Peyer's patch (tissue), 4 donors: ENCODE measurements at regions not wholly inside any gene's neighbourhood (a gene's known extent, or its start where the extent isn't known, plus 50 kb on each side); places are given as distances from the start of the nearest gene placed in this dataset.

Source experiments
- DNase-seq, 3 donors: peaks; one replicate each; pipeline ENCODE4 v3.0.0-alpha.2; 2017 to 2019
- H3K27ac ChIP-seq, 4 donors: fragments of 200-600 bp; sonication (generic); one replicate each; pipeline ENCODE4 v1.5.1; 2016 to 2019
- H3K27me3 ChIP-seq, 2 donors: fragments of 200-600 bp; sonication (generic); one replicate each; pipeline ENCODE4 v1.5.1; 2019
- H3K36me3 ChIP-seq, 3 donors: fragments of 200-600 bp; sonication (generic); one replicate each; pipeline ENCODE4 v1.5.1; 2016 to 2019
- H3K4me1 ChIP-seq, 4 donors: fragments of 200-600 bp; sonication (generic); one replicate each; pipeline ENCODE4 v1.5.1; 2016 to 2019
- H3K4me3 ChIP-seq, 4 donors: fragments of 200-600 bp; sonication (generic); 1 replicate in 3 of 4; 2 replicates in 1 of 4; pipeline ENCODE4 v1.5.1; 2016 to 2019; ENCODE audit warnings: mild to moderate bottlenecking in 1 of 4
- H3K9me3 ChIP-seq, 4 donors: fragments of 200-600 bp; sonication (generic); one replicate each; pipeline ENCODE4 v1.5.1; 2016 to 2019; ENCODE audit warnings: mild to moderate bottlenecking in 1 of 4
- CTCF ChIP-seq, 6 experiments: fragments of 450-650 bp in 4 of 6; fragments of 200-600 bp in 2 of 6; sonication (generic) in 1 of 6; IDR thresholded peaks; one replicate each; pipeline ENCODE4 v1.5.1; 2017 to 2019; ENCODE audit warnings: antibody characterized with exemption in 6 of 6, mild to moderate bottlenecking in 3 of 6, moderate library complexity in 1 of 6
- POLR2A ChIP-seq, 2 donors: fragments of 450-650 bp; IDR thresholded peaks; one replicate each; pipeline ENCODE4 v1.5.1; 2017; ENCODE audit warnings: antibody characterized with exemption in 2 of 2, mild to moderate bottlenecking in 2 of 2, moderate library complexity in 2 of 2

GRCh38 chr2:200171731-200172482 lies 134.6 kb upstream of the SPATS2L start:
- TF ChIP-seq POLR2A (IDR thresholded peaks at IDR 0.05), result no peak
- no peak for TF ChIP-seq CTCF (IDR thresholded peaks at IDR 0.05)
- no peaks in the 10 kb centered on the region for H3K36me3 ChIP-seq
- DNase-seq, result no peak
- H3K27me3 ChIP-seq, result no peaks in the 10 kb centered on the region
- no peak overlapping the region for H3K27ac ChIP-seq
- no peaks in the 10 kb centered on the region for H3K4me1 ChIP-seq
- H3K9me3 ChIP-seq, result no peaks in the 10 kb centered on the region
- H3K4me3 ChIP-seq, result no peak overlapping the region

- no peaks in the 10 kb centered on the region for H3K4me1 ChIP-seq
- H3K27me3 ChIP-seq, result no peaks in the 10 kb centered on the region
- no peaks in the 10 kb centered on the region for H3K9me3 ChIP-seq
- no peak for TF ChIP-seq CTCF (IDR thresholded peaks at IDR 0.05)
- TF ChIP-seq POLR2A (IDR thresholded peaks at IDR 0.05), result no peak
- no peak for DNase-seq
- no peak overlapping the region for H3K4me3 ChIP-seq
- H3K36me3 ChIP-seq, result no peaks in the 10 kb centered on the region
- H3K27ac ChIP-seq, result no peak overlapping the region
These were observed 134.0 kb upstream of the SPATS2L start for GRCh38 chr2:200172521-200172920.

GRCh38 chr2:200172944-200173581 lies 133.4 kb upstream of the SPATS2L start:
- Histone ChIP-seq H3K27me3 (no peaks in the 10 kb centered on the region), H3K27ac (no peak overlapping the region), H3K4me1 (no peaks in the 10 kb centered on the region), H3K9me3 (no peaks in the 10 kb centered on the region), H3K36me3 (no peaks in the 10 kb centered on the region), H3K4me3 (no peak overlapping the region)
- TF ChIP-seq CTCF (IDR thresholded peaks at IDR 0.05) (no peak), POLR2A (IDR thresholded peaks at IDR 0.05) (no peak)
- DNase-seq, result no peak

GRCh38 chr2:200173691-200174090 lies 132.8 kb upstream of the SPATS2L start:
- Histone ChIP-seq H3K4me1 (no peaks in the 10 kb centered on the region), H3K27me3 (no peaks in the 10 kb centered on the region), H3K27ac (no peak overlapping the region), H3K4me3 (no peak overlapping the region), H3K9me3 (no peaks in the 10 kb centered on the region), H3K36me3 (no peaks in the 10 kb centered on the region)
- TF ChIP-seq POLR2A (IDR thresholded peaks at IDR 0.05) (no peak), CTCF (IDR thresholded peaks at IDR 0.05) (no peak)
- DNase-seq, result no peak

GRCh38 chr2:200174433-200175216 lies 131.9 kb upstream of the SPATS2L start:
- Histone ChIP-seq H3K4me3 (no peak overlapping the region), H3K27ac (no peak overlapping the region), H3K4me1 (no peaks in the 10 kb centered on the region), H3K9me3 (no peaks in the 10 kb centered on the region), H3K27me3 (no peaks in the 10 kb centered on the region), H3K36me3 (no peaks in the 10 kb centered on the region)
- no peak for DNase-seq
- TF ChIP-seq POLR2A (IDR thresholded peaks at IDR 0.05) (no peak), CTCF (IDR thresholded peaks at IDR 0.05) (no peak)
